Stimulated activated CD8-positive, alpha-beta memory T cell treated with anti-CD3 and anti-CD28 coated beads, Interleukin-7, amount 100 ng/mL, for 1 hour (primary cell): ENCODE measurements at regions not wholly inside any gene's neighbourhood (a gene's known extent, or its start where the extent isn't known, plus 50 kb on each side); places are given as distances from the start of the nearest gene placed in this dataset.

Source experiments
- DNase-seq, 2 donors: peaks; one replicate each; pipeline ENCODE4 v3.0.0-alpha.2; 2020; ENCODE audit warnings: low read depth in 2 of 2

GRCh38 chr6:2465336-2465735, 219.9 kb upstream of the GMDS start:
- no peak for DNase-seq

- no peak for DNase-seq
Observed at GRCh38 chr6:2464641-2465040, 219.2 kb upstream of the GMDS start.

- no peak for DNase-seq
Observed at GRCh38 chr6:2462831-2463230, 217.4 kb upstream of the GMDS start.

GRCh38 chr6:2460216-2460745, 214.9 kb upstream of the GMDS start:
- DNase-seq, result no peak

- DNase-seq, result no peak
Observed at GRCh38 chr6:2454180-2454579, 208.8 kb upstream of the GMDS start.

GRCh38 chr6:2450546-2450945, 205.1 kb upstream of the GMDS start:
- DNase-seq, result no peak

GRCh38 chr6:2449572-2449940, 204.2 kb upstream of the GMDS start:
- DNase-seq, result no peak

GRCh38 chr6:2448826-2449571, 203.6 kb upstream of the GMDS start:
- no peak for DNase-seq

GRCh38 chr6:2447931-2448330, 202.5 kb upstream of the GMDS start:
- no peak for DNase-seq

GRCh38 chr6:2447318-2447920, 202.0 kb upstream of the GMDS start:
- DNase-seq, result no peak

- no peak for DNase-seq
Observed at GRCh38 chr6:2441601-2442475, 196.4 kb upstream of the GMDS start.

GRCh38 chr6:2440516-2440915, 195.1 kb upstream of the GMDS start:
- no peak for DNase-seq

GRCh38 chr6:2439632-2440031, 194.2 kb upstream of the GMDS start:
- no peak for DNase-seq

GRCh38 chr6:2439082-2439481, 193.7 kb upstream of the GMDS start:
- no peak for DNase-seq

GRCh38 chr6:2436410-2437154, 191.2 kb upstream of the GMDS start:
- DNase-seq, result no peak

GRCh38 chr6:2435323-2435722, 189.9 kb upstream of the GMDS start:
- DNase-seq, result no peak

- DNase-seq, result no peak
Observed at GRCh38 chr6:2434912-2435311, 189.5 kb upstream of the GMDS start.

- DNase-seq, result no peak
Observed at GRCh38 chr6:2434116-2434515, 188.7 kb upstream of the GMDS start.

GRCh38 chr6:2433711-2434110, 188.3 kb upstream of the GMDS start:
- DNase-seq, result no peak

GRCh38 chr6:2433266-2433665, 187.9 kb upstream of the GMDS start:
- no peak for DNase-seq

- no peak for DNase-seq
Observed at GRCh38 chr6:2432292-2432691, 186.9 kb upstream of the GMDS start.

- DNase-seq, result no peak
Observed at GRCh38 chr6:2430612-2431011, 185.2 kb upstream of the GMDS start.
